NCI-H1694 (cell line): ENCODE measurements at regions not wholly inside any gene's neighbourhood (a gene's known extent, or its start where the extent isn't known, plus 50 kb on each side); places are given as distances from the start of the nearest gene placed in this dataset.

ENCODE experiments used
- DNase-seq: peaks from one replicate; lab custom pipeline; 2025; lab: John Stamatoyannopoulos, UW

DNA sequence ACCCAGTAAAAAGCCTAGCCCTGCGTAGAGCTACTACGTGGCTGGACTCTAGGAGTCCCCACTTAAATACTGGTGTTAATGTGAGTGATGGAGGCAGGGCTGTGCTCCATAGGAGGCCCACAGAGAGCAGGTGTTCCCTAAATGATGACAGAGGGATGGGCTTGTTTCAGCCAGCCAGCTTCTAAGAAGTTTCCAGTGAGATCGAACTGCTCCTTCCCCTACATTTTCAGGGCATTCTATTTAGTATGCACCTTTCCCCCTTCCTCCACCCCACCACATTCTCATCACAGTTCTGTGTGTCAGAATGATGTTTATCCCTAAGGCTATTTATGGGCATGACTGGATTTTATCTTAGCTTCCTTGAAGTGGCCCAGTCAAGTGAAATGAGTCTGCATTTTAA lies 213.0 kb downstream of the TRIB2 start:
- DNase-seq: no peak

DNA sequence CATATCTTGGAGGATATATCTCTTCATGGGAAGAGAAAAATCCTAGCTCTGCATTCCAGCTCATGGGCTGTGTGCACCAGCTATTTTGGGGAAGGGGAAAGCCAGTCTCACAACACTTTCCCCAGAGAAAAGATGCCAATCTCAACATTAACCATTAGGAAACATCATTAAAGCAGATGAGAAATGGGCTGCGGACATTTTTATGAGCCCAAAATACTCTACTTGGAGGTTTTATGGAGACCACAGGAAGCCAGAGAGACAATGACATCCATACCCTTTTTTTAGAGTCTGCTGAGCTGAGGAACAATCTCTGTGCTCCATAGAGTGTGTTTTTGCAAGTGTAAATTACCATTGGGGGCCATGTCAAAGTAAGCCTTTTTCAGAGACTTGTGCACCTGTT lies 213.7 kb downstream of the TRIB2 start:
- no peak for DNase-seq

DNA sequence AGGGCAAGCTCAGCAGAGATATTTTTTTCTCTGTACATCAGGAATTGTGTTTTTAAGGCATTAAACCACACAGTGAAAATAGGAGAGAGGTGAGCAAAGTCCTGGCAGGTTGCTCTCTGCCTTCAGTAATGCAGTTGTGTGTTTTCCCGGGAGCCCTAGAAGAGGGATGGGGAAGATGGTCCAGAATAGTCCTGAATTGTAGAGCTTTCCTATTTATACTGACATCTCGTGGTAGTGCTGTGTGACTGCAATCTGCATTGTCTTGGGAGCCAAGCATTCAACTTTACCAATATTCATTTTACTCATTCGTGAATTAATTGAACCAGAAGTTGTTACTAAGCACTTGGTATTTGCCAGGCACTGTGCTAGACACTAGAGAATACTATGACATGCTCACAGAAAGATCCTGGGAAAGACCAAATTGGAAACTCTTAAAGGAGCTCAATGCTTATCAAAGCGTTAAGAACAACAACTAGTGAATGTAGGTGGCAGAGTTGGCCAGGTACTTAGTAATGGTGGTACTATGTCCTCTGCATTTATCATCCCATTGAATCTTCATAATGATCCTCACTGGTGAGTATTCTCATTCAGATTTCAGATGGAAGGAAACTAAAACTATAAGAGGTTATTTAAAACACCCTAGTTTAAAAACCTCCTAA lies 214.6 kb downstream of the TRIB2 start:
- peak; percentile 54 for DNase-seq

DNA sequence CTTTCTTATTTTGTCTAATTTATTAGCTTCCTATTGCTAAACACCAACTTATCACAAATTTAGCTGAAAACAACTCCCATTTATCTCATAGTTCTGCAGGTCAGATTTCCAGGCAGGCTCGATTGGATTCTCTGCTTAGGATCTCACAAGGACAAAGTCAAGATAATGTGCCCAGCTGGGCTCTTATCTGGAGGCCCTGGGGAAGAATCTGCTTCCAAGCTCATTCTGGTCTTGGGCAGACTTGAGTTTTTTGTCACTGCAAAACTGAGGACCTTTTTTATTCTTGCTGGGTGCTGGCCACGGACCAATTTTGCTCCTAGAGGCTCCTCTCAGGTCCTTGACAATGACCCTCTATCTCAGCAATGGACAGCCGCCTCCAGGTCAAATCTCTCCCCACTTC lies 215.5 kb downstream of the TRIB2 start:
- DNase-seq: no peak

DNA sequence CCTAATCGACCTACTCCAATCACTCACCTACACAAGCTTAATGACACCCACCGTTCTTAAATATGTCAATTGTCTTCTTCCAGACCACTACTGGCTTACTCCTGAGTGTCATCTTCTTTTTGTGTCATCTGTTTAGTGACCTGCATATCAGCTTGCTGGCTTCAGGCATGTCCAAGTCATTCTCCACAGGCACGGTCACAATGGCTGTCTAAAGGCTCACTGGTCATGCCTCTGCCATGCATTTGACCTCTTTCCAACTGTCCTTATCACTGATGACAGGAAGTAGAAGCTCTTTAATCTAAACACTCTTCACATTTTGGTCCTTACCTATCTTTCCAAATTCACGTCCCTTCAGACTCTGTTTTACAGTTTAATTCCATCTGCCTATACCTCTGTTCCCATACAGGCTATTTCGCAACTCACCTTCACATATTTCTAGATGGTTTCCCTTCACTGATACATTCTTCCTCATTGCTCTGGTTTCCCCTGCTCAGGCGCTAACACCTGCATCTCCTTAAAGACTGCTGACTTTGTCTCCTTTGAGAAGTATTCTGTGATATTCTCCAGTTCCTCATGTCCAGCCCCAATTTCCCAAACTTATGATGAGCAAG lies 217.5 kb downstream of the TRIB2 start:
- no peak for DNase-seq

DNA sequence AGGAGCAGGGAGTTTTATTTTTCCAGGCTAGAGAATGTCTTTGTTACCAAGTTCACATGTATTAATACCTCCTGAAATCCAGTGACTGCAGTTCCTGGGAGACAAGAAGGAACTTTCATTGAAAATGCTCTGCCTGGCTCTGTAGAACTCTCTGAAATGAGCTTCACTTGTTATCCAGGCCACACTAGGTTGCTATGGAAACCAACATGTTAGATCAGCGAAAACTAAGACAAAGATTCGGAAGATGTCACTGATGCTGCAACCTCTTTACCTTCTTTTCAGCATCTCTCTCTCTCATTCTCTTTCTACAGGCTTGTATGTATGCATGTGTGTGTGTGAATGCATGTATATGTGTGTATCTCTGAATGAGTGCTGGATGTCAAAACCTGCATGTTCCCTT lies 218.5 kb downstream of the TRIB2 start:
- DNase-seq: no peak

DNA sequence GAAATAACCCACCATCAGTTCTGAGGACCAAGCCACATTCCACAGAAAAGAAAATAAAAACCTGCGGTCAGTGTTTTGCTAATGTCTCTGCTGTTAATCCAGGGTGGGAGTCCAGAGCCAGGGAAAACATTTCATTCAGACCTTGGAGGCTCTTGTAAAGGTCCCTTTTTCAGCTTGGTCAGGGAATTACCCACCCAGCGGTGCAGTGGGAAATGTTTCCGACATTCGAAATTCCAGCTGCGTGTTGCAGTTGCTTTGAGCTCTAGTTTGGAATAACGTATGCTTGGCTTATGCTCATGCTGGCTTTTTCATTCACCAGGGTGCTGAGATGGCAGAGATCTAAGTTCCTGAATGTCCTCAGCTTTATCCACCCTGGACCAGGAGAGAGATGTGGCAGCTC lies 219.1 kb downstream of the TRIB2 start:
- DNase-seq: no peak

DNA sequence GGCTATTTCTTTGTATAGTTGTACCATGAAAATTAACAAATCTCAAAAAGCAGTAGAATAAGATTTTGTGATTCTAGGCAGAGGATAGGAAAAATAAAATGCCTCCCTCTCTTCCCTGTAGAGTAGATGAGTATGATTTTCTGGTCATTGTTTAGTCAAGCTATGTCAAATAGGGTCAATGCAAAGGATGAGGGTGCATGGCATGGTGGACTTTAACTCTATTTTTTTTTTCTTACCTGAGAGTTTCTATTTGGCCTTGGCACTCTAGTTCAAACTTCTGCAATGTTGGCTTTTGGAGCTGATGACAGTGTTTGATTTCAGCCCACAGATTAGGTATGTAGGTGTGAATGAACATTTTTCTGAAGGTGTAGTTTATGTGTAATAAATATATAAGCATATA lies 224.5 kb downstream of the TRIB2 start:
- no peak for DNase-seq

DNA sequence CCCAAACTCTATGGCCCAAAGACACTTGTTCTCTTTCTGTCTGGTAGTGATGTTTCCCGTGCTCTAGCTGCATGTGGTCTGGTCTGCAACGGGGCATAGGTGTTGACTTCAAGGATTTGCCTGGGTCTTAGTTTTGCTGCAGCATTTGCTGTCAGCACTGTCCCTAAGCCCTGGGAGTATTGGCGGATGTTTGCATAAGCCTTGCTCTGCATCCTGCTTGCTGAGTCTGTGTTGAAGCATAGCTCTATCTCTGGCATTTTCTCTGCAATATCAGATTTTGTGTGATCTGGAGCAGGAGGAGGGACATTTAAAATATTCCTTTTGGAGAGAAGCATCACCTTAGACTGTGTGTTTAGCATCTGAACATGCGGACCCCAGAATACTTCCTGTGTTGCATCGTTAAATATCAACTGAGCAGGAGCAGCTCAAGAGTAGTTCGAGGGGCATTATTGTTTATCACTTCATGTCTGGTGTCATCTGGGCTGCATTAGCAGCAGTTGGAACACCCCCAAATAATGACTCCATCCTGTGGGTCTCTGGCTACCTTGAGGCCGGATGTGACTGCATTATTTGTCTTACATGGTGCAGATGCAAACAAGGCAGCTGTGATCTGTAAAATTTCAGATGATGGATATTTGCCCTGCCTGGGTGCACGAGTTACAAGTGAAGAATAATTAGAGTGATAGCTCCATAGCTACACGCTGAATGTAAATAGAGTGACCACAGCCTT lies 231.7 kb downstream of the TRIB2 start:
- DNase-seq: no peak

DNA sequence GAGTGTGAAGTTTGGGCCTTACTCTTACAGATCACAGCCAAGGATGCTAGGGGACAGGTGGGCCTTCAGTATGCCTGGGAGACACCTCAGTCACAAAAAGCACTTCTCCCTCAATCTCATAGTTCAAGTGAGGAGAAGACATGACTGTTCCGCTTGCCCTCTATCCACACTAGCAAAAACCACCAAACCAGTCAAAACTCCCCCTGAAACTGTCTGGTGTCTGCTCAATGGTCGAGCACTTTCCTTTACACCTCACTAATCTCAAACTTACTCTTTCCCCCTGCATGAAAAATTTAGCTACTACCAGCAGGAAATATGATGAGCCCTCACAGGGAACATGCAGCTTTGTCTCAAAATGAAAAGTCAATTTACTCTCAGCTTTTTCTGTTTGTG lies 232.2 kb downstream of the TRIB2 start:
- no peak for DNase-seq

DNA sequence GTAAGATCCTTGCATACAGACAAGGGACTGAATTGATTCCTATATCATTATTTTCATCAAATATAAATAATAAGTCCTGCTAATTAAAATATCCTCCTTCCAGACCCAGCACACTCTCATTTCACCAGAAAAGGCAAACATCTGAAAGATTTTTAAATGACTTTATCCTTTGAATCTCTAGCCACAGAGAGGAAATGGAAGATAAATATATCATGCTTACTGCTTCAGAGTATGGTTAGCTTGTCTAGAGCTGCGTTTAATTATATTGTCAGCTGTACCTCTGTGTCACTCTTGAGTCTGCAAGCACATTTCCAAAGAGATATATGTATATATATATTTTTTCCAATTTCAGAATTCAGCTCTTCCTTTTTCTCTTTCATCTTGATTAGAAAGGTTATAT lies 232.7 kb downstream of the TRIB2 start:
- DNase-seq: no peak

DNA sequence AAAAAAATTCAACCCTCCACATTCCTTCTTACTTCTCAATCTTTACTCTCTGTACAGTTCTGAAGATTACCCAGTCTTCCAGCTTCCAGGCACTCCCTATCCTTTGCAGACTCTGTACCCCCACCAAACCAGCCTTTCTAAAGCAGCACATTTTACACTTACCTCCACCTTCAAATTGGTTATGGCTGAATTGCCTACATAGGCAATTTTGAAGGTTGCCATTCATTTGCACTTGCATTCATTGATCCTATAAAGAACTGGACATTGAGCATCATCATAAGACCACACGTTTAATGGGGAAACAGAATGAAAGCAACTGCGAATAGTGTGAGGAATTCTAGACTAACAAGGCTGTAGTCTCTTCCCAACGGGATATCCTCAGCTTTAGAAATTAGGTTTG lies 233.4 kb downstream of the TRIB2 start:
- DNase-seq: no peak

DNA sequence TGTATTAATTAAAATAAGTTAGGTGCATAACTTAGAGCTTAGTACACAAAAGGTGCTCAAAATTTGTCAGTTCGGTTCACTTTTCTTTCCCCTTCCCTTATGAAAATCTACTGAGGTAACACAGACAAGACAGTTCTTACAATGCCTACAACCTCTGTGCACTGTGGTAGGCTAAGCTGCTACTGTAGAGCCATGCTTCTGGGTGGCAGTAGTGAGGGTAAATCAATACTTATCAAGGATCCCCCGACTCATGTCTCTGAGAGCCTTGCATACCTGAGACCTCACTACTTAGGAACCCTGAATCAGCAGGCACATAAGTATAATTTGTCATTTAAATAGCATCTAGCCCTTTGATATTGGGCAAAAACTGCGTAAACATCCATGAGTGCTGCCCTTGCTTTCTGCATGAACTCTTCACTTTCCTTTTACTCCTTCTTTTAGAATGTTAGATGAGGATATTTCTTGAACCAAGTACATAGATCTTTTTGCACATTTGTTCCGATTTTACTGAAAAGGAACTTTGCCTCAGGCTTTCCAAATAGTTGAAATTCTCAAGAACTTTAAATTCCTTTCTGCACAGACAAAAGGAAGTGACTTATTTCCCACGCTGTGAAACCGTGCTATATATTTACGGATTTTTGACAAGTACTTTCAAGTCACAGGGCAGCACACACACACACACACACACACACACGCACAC lies 234.4 kb downstream of the TRIB2 start:
- no peak for DNase-seq

DNA sequence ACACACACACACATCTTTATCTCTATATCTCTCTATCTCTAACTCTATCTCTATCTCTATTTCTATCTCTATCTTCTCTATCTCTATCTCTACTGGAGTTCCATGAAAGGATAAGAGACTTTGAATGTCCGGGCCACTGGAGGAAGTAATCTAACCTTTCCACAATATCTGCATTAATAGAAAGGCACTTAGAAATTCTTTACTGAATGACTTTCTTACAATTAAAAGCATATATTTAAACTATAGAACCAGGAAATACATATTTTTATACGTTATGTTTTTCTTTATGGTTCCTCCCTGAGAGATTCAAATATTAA lies 234.9 kb downstream of the TRIB2 start:
- no peak for DNase-seq

DNA sequence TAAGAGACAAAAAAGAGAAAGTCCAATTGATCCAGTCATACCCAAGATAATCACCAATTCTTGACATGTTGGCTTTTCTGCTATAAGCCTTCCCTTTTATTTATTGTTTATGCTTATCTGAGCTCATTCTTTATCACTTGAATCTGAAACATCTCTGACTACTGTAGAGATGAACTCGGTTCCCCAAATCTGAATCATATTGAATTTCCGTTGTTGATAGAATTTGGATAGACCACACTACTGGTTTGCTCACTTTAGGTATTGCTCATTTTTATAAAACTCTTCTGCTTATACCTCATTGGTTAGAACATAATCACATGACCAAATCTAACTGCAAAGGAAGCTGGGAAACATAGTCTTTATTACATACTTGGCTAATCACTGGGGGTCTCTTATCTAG lies 236.9 kb downstream of the TRIB2 start:
- no peak for DNase-seq

DNA sequence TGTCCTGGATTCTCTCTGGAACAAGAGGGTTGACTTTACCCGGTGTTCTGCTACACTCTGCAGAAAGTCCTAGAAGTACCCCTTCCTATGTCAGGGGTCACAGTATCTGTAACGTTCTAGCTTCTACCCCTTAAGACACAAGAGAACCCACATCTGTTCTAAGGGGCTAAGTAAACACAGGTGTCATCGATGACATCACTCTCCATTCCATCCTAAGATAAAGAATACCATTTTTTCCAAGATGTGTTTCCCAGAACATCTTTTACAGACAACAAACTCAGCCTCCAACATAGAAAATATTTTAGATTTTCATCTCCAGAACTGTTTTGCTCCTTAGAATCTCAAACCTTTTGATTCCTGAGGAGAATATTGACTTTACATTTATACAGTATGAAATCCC lies 239.1 kb downstream of the TRIB2 start:
- no peak for DNase-seq

DNA sequence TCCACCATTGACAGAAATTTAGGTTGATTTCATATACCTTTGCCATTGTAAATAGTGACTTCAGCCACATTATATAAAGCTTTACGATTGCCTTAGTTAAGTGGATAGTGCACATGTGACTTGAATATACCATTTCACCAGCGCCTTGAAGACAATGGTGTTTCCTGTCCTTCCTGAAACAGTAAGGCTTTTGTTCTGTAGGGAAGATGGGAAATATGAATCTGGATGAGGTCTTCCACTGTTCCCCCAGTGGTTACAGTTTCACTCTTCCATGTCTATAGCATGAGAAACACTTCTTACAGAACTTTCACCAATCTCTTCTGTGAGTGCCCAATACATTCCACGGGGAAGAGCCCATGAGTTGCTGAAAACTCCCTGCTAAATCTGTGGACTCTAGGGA lies 240.5 kb downstream of the TRIB2 start:
- DNase-seq: no peak

DNA sequence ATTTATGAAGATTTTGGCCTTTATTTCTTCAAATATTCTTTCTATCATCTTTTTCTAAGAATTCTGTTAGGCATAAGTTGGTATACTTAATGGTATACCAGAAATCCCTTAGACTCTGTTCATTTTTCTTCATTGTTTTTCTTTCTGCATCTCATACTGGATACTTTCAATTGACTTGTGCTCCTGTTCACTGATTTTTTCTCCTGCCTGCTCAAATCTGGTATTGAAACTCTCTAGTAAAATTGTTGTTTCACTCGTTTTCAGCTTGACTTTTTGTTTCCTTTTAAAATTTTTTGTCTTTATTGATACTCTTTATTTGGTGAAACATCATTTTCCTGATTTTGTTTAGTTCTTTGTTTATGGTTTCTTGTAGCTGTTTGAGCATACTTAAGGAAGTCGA lies 243.2 kb downstream of the TRIB2 start:
- DNase-seq: no peak

DNA sequence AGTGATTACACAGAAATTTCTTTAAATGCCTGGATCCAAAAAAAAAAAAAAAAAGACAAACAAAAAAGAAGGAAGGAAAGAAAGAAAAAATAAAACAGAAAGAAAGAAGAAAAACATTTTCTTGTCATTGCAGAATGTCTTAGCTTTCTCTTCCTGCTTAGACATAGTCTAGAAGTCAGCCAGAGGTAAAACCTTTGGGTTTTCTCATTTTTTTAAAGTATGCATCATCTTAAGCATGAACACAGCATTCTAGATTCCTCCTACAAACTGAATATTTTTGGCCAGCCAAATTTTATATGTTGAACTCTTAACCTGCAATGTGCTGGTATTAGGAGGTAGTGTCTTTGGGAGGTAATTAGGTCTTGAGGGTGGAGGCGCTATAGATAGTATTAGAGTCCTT lies 243.9 kb downstream of the TRIB2 start:
- no peak for DNase-seq

DNA sequence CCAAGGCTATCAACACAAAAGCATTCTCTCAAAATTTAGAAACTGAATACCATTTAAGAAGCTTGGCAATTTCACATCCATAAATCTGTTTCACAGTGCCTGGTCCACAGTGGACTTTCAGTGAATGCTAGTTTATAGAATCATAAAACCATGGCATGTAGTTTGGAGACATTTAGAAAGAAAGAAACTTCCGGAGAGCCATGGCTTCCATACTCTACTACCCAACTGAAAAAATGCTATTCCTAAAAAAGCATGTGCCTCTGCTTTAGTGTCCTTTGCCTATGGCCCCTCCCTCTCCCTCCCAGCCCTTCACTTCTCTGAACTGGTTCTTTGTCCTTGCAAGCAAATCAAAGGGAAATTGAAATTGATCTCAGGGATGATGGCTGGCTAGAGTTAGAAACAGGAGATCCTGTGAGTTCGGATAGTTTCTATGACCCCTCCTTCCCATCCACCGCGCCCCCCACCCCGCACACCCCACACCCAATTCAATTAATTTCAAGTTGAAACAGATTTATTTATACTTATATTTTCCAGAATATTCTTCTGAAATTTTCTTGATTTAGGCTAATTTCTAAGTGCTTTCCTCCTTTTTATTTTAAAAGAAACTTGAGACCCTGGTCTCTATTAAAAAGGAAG lies 248.3 kb downstream of the TRIB2 start:
- no peak for DNase-seq

DNA sequence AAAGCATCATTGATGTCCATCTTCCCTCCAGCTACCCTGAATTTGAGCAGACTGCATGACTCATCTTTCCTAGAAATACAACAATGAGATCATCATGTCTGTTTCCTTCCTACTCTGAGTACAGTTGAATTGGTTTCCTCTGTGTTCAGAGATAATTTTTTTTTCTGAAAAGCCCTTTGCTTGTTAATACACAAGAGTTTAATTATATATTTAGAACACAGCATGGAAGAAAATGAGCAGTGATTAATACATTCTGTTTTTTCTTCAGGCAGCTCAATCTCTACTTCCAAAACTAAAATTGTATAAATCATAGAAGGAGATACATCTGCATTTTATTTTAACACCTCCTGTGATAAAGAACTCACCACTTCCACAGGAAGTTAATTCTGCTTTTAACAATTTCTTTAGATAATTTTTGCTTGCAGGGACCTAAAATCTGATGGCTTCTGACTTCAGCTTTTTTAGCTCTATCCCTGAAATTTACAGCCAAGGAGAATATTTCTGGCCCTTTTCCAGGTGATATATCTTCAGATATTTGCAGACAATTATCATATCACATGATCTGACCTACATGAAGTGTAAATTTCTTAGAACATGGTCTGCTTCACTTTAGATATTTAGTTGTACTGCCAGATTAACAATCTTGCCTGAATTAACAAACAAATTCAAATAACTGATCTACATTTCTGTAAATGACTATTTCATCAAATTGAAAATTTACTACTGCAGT lies 249.0 kb downstream of the TRIB2 start:
- DNase-seq: peak; percentile 6

DNA sequence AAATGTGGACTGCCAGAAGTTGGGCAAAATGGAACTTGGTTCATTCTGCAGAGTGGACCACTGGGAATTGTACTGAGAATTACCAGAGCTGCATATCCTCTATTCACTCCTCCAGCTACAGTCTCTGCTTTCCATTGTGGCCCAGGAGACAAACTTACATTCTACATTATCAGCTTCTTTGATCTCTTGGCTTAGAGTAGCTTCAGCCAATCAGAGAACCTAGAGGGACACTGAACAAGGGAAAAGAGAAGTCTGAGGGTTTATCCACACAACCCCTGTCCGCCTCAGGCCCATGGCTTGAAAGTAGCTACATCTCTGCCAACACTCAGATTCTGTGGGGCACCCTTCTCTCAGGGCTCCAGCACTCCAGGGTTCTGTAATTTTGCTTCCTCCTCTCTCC lies 251.1 kb downstream of the TRIB2 start:
- DNase-seq: no peak
